HepG2 (cell line): ENCODE measurements at regions not wholly inside any gene's neighbourhood (a gene's known extent, or its start where the extent isn't known, plus 50 kb on each side); places are given as distances from the start of the nearest gene placed in this dataset.

ENCODE experiments used
- ATAC-seq: fragments of 200-7000 bp; cut with Tn5 transposase; 3 replicates; pipeline ENCODE4 v1.9.1; 2020; ENCODE audit warnings: mild to moderate bottlenecking, moderate library complexity
- BruUV-seq: library from RNA; stranded (reverse); fragments of 400-500 nt; replicated peaks from 2 replicates; lab custom pipeline; 2021; lab: Mats Ljungman, UMichigan
- CTCF ChIA-PET: fragments of 300-600 bp; formaldehyde crosslinking; extraction: SDS; loops from one replicate; lab custom pipeline; 2021; ENCODE audit warnings: low total read pairs, inconsistent platforms, low intra/inter-chr PET ratio; lab: Yijun Ruan, JAX
- POLR2A ChIA-PET: fragments of 350-600 bp; sonication (Branson Sonifier 250); formaldehyde crosslinking; loops from one replicate; lab custom pipeline; 2020; ENCODE audit warnings: antibody characterized with exemption, inconsistent platforms; lab: Yijun Ruan, JAX
- DNase-seq: peaks from one replicate; pipeline ENCODE4 v3.0.0-alpha.2; 2015; ENCODE audit warnings: low spot score
- FAIRE-seq: peaks from 3 replicates; lab custom pipeline; 2011; peaks lifted over from hg19 to GRCh38; lab: Jason Lieb, UNC
- H2AFZ ChIP-seq: one replicate; pipeline ENCODE4 v1.6.1; 2011; ENCODE audit warnings: low read length, inconsistent platforms
- H3K27ac ChIP-seq: fragments of 300-600 bp; 3 replicates; pipeline ENCODE4 v1.8.0; 2011; ENCODE audit warnings: mixed run types, mild to moderate bottlenecking, mixed read lengths, low read length, inconsistent platforms; ENCODE audit not compliant: insufficient read depth; ENCODE audit errors: extremely low read length
- H3K27me3 ChIP-seq, 2 experiments: fragments of 200-600 bp in 1 of 2; 2 replicates in 1 of 2; 3 replicates in 1 of 2; pipeline versions ENCODE4 v1.6.0 to v1.8.0; 2011; ENCODE audit warnings: low read length in 2 of 2, mild to moderate bottlenecking in 2 of 2, moderate library complexity in 2 of 2, inconsistent platforms in 1 of 2; ENCODE audit not compliant: insufficient read depth in 2 of 2, control insufficient read depth in 1 of 2
- H3K36me3 ChIP-seq, 2 experiments: fragments of 200-600 bp in 1 of 2; replicated peaks in 1 of 2; 2 replicates in 1 of 2; 3 replicates in 1 of 2; pipeline versions ENCODE4 v1.5.1 to v1.8.0; 2011; ENCODE audit warnings: low read length in 2 of 2, inconsistent platforms in 1 of 2; ENCODE audit not compliant: insufficient read depth in 2 of 2, control insufficient read depth in 1 of 2
- H3K4me1 ChIP-seq: 2 replicates; pipeline ENCODE4 v1.5.1; 2012; ENCODE audit warnings: low read length, inconsistent platforms; ENCODE audit not compliant: insufficient read depth
- H3K4me2 ChIP-seq: 2 replicates; pipeline ENCODE4 v1.6.0; 2011; ENCODE audit warnings: low read depth, low read length, inconsistent platforms
- H3K4me3 ChIP-seq, 3 experiments: fragments of 200-600 bp in 1 of 3; sonication (generic), shearing (Covaris generic) in 1 of 3; replicated peaks in 1 of 3; 2 replicates each; pipeline ENCODE4 v1.5.1; 2011 to 2016; ENCODE audit warnings: low read length in 3 of 3, inconsistent platforms in 2 of 3, low read depth in 2 of 3, mild to moderate bottlenecking in 2 of 3, control low read depth in 1 of 3, mixed read lengths in 1 of 3; ENCODE audit not compliant: insufficient read depth in 1 of 3
- H3K79me2 ChIP-seq: one replicate; pipeline ENCODE4 v1.6.1; 2011; ENCODE audit warnings: low read length, inconsistent platforms; ENCODE audit not compliant: insufficient read depth
- H3K9ac ChIP-seq: 2 replicates; pipeline ENCODE4 v1.6.0; 2011; ENCODE audit warnings: mild to moderate bottlenecking, low read depth, low read length, inconsistent platforms; ENCODE audit not compliant: insufficient read depth
- H3K9me3 ChIP-seq: 2 replicates; pipeline ENCODE4 v1.5.1; 2012; ENCODE audit warnings: mild to moderate bottlenecking, low read length
- H4K20me1 ChIP-seq: 2 replicates; pipeline ENCODE4 v1.6.0; 2011; ENCODE audit warnings: inconsistent platforms, mild to moderate bottlenecking, low read length, moderate library complexity; ENCODE audit not compliant: insufficient read depth
- BCL3 ChIP-seq: sonication (generic); formaldehyde crosslinking; IDR thresholded peaks from 2 replicates; pipeline ENCODE4 v1.5.1; 2020; ENCODE audit warnings: mild to moderate bottlenecking, missing genetic modification reagents, moderate library complexity
- ERF ChIP-seq: IDR thresholded peaks from 2 replicates; pipeline ENCODE4 v1.6.1; 2018; ENCODE audit warnings: missing biosample characterization, missing genetic modification reagents
- FOXM1 ChIP-seq: sonication (generic); formaldehyde crosslinking; IDR thresholded peaks from 2 replicates; pipeline ENCODE4 v1.5.0; 2020; ENCODE audit warnings: missing genetic modification reagents
- KLF15 ChIP-seq: sonication (generic); formaldehyde crosslinking; IDR thresholded peaks from 2 replicates; pipeline ENCODE4 v1.8.1; 2023; ENCODE audit warnings: borderline replicate concordance, mild to moderate bottlenecking, inconsistent platforms, missing genetic modification reagents, mixed read lengths
- NR2F1 ChIP-seq, 2 experiments: fragments of 450-650 bp in 1 of 2; formaldehyde crosslinking in 1 of 2; IDR thresholded peaks; 2 replicates each; pipeline versions ENCODE4 v1.5.0 to v1.6.1; 2016 to 2020; ENCODE audit warnings: mild to moderate bottlenecking in 1 of 2, missing compliant biosample characterization in 1 of 2, missing genetic modification reagents in 1 of 2, moderate library complexity in 1 of 2
- PITX1 ChIP-seq: sonication (generic); formaldehyde crosslinking; IDR thresholded peaks from 2 replicates; pipeline ENCODE4 v1.5.1; 2020; ENCODE audit warnings: mild to moderate bottlenecking, missing genetic modification reagents
- POLR2AphosphoS5 ChIP-seq: IDR thresholded peaks from 2 replicates; pipeline ENCODE4 v1.6.1; 2012; ENCODE audit warnings: low read depth, low read length
- PRDM10 ChIP-seq: sonication (generic); formaldehyde crosslinking; IDR thresholded peaks from 2 replicates; pipeline ENCODE4 v1.4.0; 2020; ENCODE audit warnings: low read depth, missing genetic modification reagents
- TAF15 ChIP-seq: fragments of 200-400 bp; formaldehyde crosslinking; IDR thresholded peaks from one replicate; pipeline ENCODE4 v1.6.1; 2018; ENCODE audit warnings: mild to moderate bottlenecking, low read depth, low read length; ENCODE audit not compliant: poor library complexity, severe bottlenecking
- ZBTB37 ChIP-seq: sonication (generic); formaldehyde crosslinking; IDR thresholded peaks from 2 replicates; pipeline ENCODE4 v1.4.0; 2020; ENCODE audit warnings: mild to moderate bottlenecking, missing genetic modification reagents
- ZNF207 ChIP-seq: fragments of 450-650 bp; IDR thresholded peaks from 2 replicates; pipeline ENCODE4 v1.6.1; 2016; ENCODE audit warnings: antibody characterized with exemption, borderline replicate concordance
- ZNF589 ChIP-seq: sonication (generic); formaldehyde crosslinking; conservative IDR thresholded peaks from 2 replicates; pipeline ENCODE4 v1.8.0; 2022; ENCODE audit warnings: mild to moderate bottlenecking, moderate library complexity, missing genetic modification reagents
- ZNF609 ChIP-seq: sonication (generic); formaldehyde crosslinking; IDR thresholded peaks from 2 replicates; pipeline ENCODE4 v1.4.0; 2020; ENCODE audit warnings: mild to moderate bottlenecking, missing genetic modification reagents, borderline replicate concordance
- ZNF746 ChIP-seq: sonication (generic); formaldehyde crosslinking; IDR thresholded peaks from 2 replicates; pipeline ENCODE4 v1.8.0; 2022; ENCODE audit warnings: mild to moderate bottlenecking, missing genetic modification reagents
- WGBS: methylation state at CpG from one replicate; pipeline ENCODE4 v1.1.6; 2017; ENCODE audit warnings: low lambda C conversion rate; 5-methylcytosine and 5-hydroxymethylcytosine counted together
- in situ Hi-C: cut with HindIII; loops from 2 replicates; pipeline ENCODE4 v1.10.0; 2017; ENCODE audit warnings: low pct_unique_long_range_greater_than_20kb; ENCODE audit not compliant: extremely low pct_ligation_motif_present
- intact Hi-C: fragments of 100-400 bp; cut with micrococcal nuclease; formaldehyde crosslinking; loops from one replicate; pipeline ENCODE4 v1.10.0; 2022; ENCODE audit not compliant: unreplicated experiment

GRCh38 chr7:52261057-52261456 lies 774.4 kb upstream of the POM121L12 start:
- in situ Hi-C loops: no loop called here
- POLR2A ChIA-PET: no interaction called here
- CTCF ChIA-PET: interaction anchor here (0.9 kb wide), 1 partner anchor 831 kb away, joined by 3 read pairs; no protein-coding TSS in a partner anchor
- no peak for TF ChIP-seq NR2F1 (CRISPR knock-in tag; IDR thresholded peaks at IDR 0.05)
- no peak for TF ChIP-seq POLR2AphosphoS5
- no peak for TF ChIP-seq BCL3 (CRISPR knock-in tag)
- TF ChIP-seq ERF: no peak
- no peak for TF ChIP-seq ZBTB37 (CRISPR knock-in tag)
- TF ChIP-seq ZNF609: no peak
- TF ChIP-seq KLF15 (CRISPR knock-in tag): no peak
- TF ChIP-seq ZNF207: no peak
- no peak for TF ChIP-seq ZNF746 (CRISPR knock-in tag)
- no peak for TF ChIP-seq FOXM1 (CRISPR knock-in tag)
- no peak for TF ChIP-seq PRDM10
- TF ChIP-seq ZNF589 (CRISPR knock-in tag): no peak
- no peak for TF ChIP-seq TAF15
- no peak for TF ChIP-seq PITX1

More at GRCh38 chr7:52261057-52261456, 774.4 kb upstream of the POM121L12 start:
- no peak overlapping the region for H3K4me3 ChIP-seq
- no peaks in the 10 kb centered on the region for H3K27me3 ChIP-seq
- no peaks in the 10 kb centered on the region for H3K4me1 ChIP-seq
- no peak overlapping the region for H2AFZ ChIP-seq
- DNase-seq (no peak), FAIRE-seq (no peak), ATAC-seq (no peak)
- intact Hi-C loops: no loop called here
- H3K27ac ChIP-seq: no peak overlapping the region
- H3K79me2 ChIP-seq: no peaks in the 10 kb centered on the region
- no peaks in the 10 kb centered on the region for H3K9me3 ChIP-seq
- H3K36me3 ChIP-seq: no peaks in the 10 kb centered on the region
- BruUV-seq: no TSS peak
- H3K9ac ChIP-seq: no peak overlapping the region
- WGBS: 56% methylated on average over 6 of the region's 6 CpGs
- no peak overlapping the region for H3K4me2 ChIP-seq
- H4K20me1 ChIP-seq: no peaks in the 10 kb centered on the region
